ENCODE measurements at regions not wholly inside any gene's neighbourhood (a gene's known extent, or its start where the extent isn't known, plus 50 kb on each side); places are given as distances from the start of the nearest gene placed in this dataset.
"Not testable (repeated sequence)": the region's sequence is repeated elsewhere in the genome, so short reads cannot be mapped to it uniquely, and the experiment has no call there.

- TF ChIP-seq CTCF (IDR thresholded peaks at IDR 0.05; ENCODE audit: low read length) (no peak), EZH2 (IDR thresholded peaks at IDR 0.05; ENCODE audit: borderline replicate concordance, low read length) (no peak)
- H3F3A ChIP-seq (ENCODE audit: insufficient read depth, low read length): no peaks in the 10 kb centered on the region
- no peak overlapping the region for H3K27ac ChIP-seq (ENCODE audit: low read depth, low read length, poor library complexity, severe bottlenecking)
- no peaks in the 10 kb centered on the region for H3K4me1 ChIP-seq (ENCODE audit: insufficient read depth, low read length, severe bottlenecking)
- no peak overlapping the region for H3K9ac ChIP-seq (ENCODE audit: low read length)
- no peaks in the 10 kb centered on the region; the same call in 1 of the 2 replicates for H3K27me3 ChIP-seq (ENCODE audit: insufficient read depth, low read length)
- H3K79me2 ChIP-seq (ENCODE audit: insufficient read depth, low read length): no peaks in the 10 kb centered on the region
- H2AFZ ChIP-seq (ENCODE audit: low read length): no peak overlapping the region
- H4K20me1 ChIP-seq (ENCODE audit: insufficient read depth, low read length): no peaks in the 10 kb centered on the region
- no peaks in the 10 kb centered on the region for H3K9me2 ChIP-seq (ENCODE audit: low read depth, low read length)
- no peak overlapping the region for H3K4me2 ChIP-seq (ENCODE audit: low read length)
- no peak overlapping the region for H3K4me3 ChIP-seq (ENCODE audit: low read depth, low read length, poor library complexity, severe bottlenecking)
- no peaks in the 10 kb centered on the region for H3K9me3 ChIP-seq (ENCODE audit: low read length)
- no peaks in the 10 kb centered on the region for H3K36me3 ChIP-seq (ENCODE audit: insufficient read depth, low read length)
Measured at GRCh38 chr2:172308253-172308935, 119.0 kb upstream of the ITGA6 start.

- Histone ChIP-seq H3K4me3 (ENCODE audit: low read depth, low read length, poor library complexity, severe bottlenecking) (no peak overlapping the region), H3K9ac (ENCODE audit: low read length) (no peak overlapping the region), H3K9me2 (ENCODE audit: low read depth, low read length) (no peaks in the 10 kb centered on the region), H2AFZ (ENCODE audit: low read length) (no peak overlapping the region), H3K4me1 (ENCODE audit: insufficient read depth, low read length, severe bottlenecking) (no peaks in the 10 kb centered on the region), H3F3A (ENCODE audit: insufficient read depth, low read length) (no peaks in the 10 kb centered on the region), H3K79me2 (ENCODE audit: insufficient read depth, low read length) (no peaks in the 10 kb centered on the region), H4K20me1 (ENCODE audit: insufficient read depth, low read length) (no peaks in the 10 kb centered on the region), H3K27me3 (ENCODE audit: insufficient read depth, low read length) (no peaks in the 10 kb centered on the region; the same call in 1 of the 2 replicates), H3K4me2 (ENCODE audit: low read length) (no peak overlapping the region), H3K36me3 (ENCODE audit: insufficient read depth, low read length) (no peaks in the 10 kb centered on the region), H3K27ac (ENCODE audit: low read depth, low read length, poor library complexity, severe bottlenecking) (no peak overlapping the region), H3K9me3 (ENCODE audit: low read length) (no peaks in the 10 kb centered on the region)
- TF ChIP-seq CTCF (IDR thresholded peaks at IDR 0.05; ENCODE audit: low read length) (no peak), EZH2 (IDR thresholded peaks at IDR 0.05; ENCODE audit: borderline replicate concordance, low read length) (no peak)
Measured at GRCh38 chr2:172311921-172312345, 115.5 kb upstream of the ITGA6 start.

- Histone ChIP-seq H3K4me2 (ENCODE audit: low read length) (no peak overlapping the region), H3K27me3 (ENCODE audit: insufficient read depth, low read length) (no peaks in the 10 kb centered on the region; the same call in 1 of the 2 replicates), H3K27ac (ENCODE audit: low read depth, low read length, poor library complexity, severe bottlenecking) (no peak overlapping the region), H3K9ac (ENCODE audit: low read length) (no peak overlapping the region), H3K9me3 (ENCODE audit: low read length) (no peaks in the 10 kb centered on the region), H3K9me2 (ENCODE audit: low read depth, low read length) (no peaks in the 10 kb centered on the region), H3K4me1 (ENCODE audit: insufficient read depth, low read length, severe bottlenecking) (no peaks in the 10 kb centered on the region), H3F3A (ENCODE audit: insufficient read depth, low read length) (no peaks in the 10 kb centered on the region), H4K20me1 (ENCODE audit: insufficient read depth, low read length) (no peaks in the 10 kb centered on the region), H3K36me3 (ENCODE audit: insufficient read depth, low read length) (no peaks in the 10 kb centered on the region), H2AFZ (ENCODE audit: low read length) (no peak overlapping the region), H3K4me3 (ENCODE audit: low read depth, low read length, poor library complexity, severe bottlenecking) (no peak overlapping the region), H3K79me2 (ENCODE audit: insufficient read depth, low read length) (no peaks in the 10 kb centered on the region)
- no peak for TF ChIP-seq CTCF (IDR thresholded peaks at IDR 0.05; ENCODE audit: low read length)
- TF ChIP-seq EZH2 (IDR thresholded peaks at IDR 0.05; ENCODE audit: borderline replicate concordance, low read length): no peak
Measured at GRCh38 chr2:172313715-172314341, 113.6 kb upstream of the ITGA6 start.

GRCh38 chr2:172315070-172315469, 112.3 kb upstream of the ITGA6 start:
- H2AFZ ChIP-seq (ENCODE audit: low read length); H3K27me3 ChIP-seq (ENCODE audit: insufficient read depth, low read length); H3K79me2 ChIP-seq (ENCODE audit: insufficient read depth, low read length); H3K27ac ChIP-seq (ENCODE audit: low read depth, low read length, poor library complexity, severe bottlenecking); H3K4me3 ChIP-seq (ENCODE audit: low read depth, low read length, poor library complexity, severe bottlenecking); H3K4me1 ChIP-seq (ENCODE audit: insufficient read depth, low read length, severe bottlenecking); H3K9me3 ChIP-seq (ENCODE audit: low read length); H3K9me2 ChIP-seq (ENCODE audit: low read depth, low read length); H3K36me3 ChIP-seq (ENCODE audit: insufficient read depth, low read length); H4K20me1 ChIP-seq (ENCODE audit: insufficient read depth, low read length); H3F3A ChIP-seq (ENCODE audit: insufficient read depth, low read length); H3K9ac ChIP-seq (ENCODE audit: low read length); H3K4me2 ChIP-seq (ENCODE audit: low read length): not testable (repeated sequence)

All from OCI-LY1 (cell line).